NCI-H460 (cell line): ENCODE measurements at regions not wholly inside any gene's neighbourhood (a gene's known extent, or its start where the extent isn't known, plus 50 kb on each side); places are given as distances from the start of the nearest gene placed in this dataset.

Experiments
- DNase-seq: peaks from one replicate; pipeline ENCODE4 v3.0.0-alpha.2; 2016; ENCODE audit warnings: low read depth; ENCODE audit errors: extremely low read depth

DNA sequence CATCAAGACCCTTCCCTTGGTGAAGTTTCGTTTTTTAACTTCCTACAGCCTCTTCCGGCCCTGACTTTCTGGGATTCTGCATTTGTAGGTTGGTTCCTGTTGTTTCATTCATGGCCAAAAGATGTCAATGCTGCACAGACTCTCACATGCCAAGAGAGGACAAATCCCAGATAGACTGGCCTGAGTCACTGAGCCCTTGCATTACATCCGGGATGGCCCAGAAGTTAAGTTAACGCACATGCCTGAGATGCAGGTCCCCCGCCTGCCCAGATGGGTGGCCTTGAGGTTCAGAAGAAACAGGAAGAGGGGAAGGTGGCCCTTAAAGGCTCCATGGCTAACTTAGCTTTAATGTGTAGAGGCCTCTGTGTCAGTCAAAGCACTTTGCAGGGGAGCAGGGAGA lies 51.6 kb upstream of the SRGAP3 start:
- no peak for DNase-seq

DNA sequence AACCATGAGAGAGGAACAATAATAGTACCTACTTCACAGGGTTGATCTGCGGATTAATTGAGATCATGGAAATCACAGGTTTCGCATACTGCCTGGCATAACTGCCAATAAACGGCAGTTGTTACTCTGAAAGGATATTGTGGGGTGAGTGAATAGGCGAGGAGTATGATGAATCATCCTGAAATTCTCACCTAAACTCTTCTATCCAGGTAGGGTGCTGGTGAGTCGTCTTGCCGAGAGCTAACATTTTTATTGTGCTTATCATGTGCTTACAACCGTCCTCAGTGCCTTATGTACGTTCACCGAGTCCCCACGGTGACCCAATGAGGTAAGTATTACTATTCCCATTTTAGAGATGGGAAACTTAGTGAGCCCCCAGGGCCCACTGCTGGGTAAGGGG lies 52.4 kb upstream of the SRGAP3 start:
- no peak for DNase-seq

GRCh38 chr3:9302425-9303181 lies 53.2 kb upstream of the SRGAP3 start:
- peak; percentile 54 for DNase-seq

GRCh38 chr3:9308298-9308990 lies 54.4 kb upstream of the THUMPD3 start:
- no peak for DNase-seq

- DNase-seq = no peak
Measured at GRCh38 chr3:9310043-9310442, 52.8 kb upstream of the THUMPD3 start.

DNA sequence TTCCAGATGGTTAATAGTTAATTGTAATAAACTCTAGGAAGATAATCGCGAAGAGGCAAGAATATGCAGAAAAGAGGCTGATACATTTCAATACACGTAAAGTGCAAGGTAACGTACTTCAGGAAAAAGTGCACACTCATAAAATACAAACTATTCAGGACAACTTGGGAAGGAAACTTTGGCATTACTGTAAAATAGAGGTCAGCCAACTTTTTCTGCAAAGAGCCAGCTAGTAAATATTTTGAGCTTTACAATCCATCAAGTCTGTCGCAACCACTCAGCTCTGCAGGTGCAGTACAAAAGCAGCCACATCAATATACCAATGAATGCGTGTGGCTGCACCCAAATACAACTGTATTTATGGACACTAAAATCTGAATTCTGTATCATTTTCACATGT lies 51.6 kb upstream of the THUMPD3 start:
- DNase-seq = no peak
